Nephron progenitor cell (in vitro differentiated cells): ENCODE measurements at regions not wholly inside any gene's neighbourhood (a gene's known extent, or its start where the extent isn't known, plus 50 kb on each side); places are given as distances from the start of the nearest gene placed in this dataset.

Source experiments
- DNase-seq: peaks from one replicate; pipeline ENCODE4 v3.0.0; 2021
- H3K27ac Mint-ChIP-seq: 2 replicates; pipeline ENCODE4 v1.8.0; 2021; ENCODE audit warnings: mild to moderate bottlenecking, moderate library complexity, mixed read lengths
- H3K27me3 Mint-ChIP-seq: 2 replicates; pipeline ENCODE4 v1.8.0; 2021; ENCODE audit warnings: mild to moderate bottlenecking, low read depth, mixed read lengths; ENCODE audit not compliant: poor library complexity
- H3K36me3 Mint-ChIP-seq: 2 replicates; pipeline ENCODE4 v1.8.0; 2021; ENCODE audit warnings: low read depth, mixed read lengths
- H3K4me1 Mint-ChIP-seq: 2 replicates; pipeline ENCODE4 v1.8.0; 2021; ENCODE audit warnings: mixed read lengths
- H3K4me3 Mint-ChIP-seq: 2 replicates; pipeline ENCODE4 v1.8.0; 2021; ENCODE audit warnings: mild to moderate bottlenecking, moderate library complexity, mixed read lengths
- H3K9me3 Mint-ChIP-seq: 2 replicates; pipeline ENCODE4 v1.8.0; 2021; ENCODE audit warnings: mild to moderate bottlenecking, moderate library complexity, mixed read lengths
- CTCF ChIP-seq: fragments of 200-600 bp; sonication (generic); IDR thresholded peaks from 2 replicates; pipeline ENCODE4 v1.5.0; 2021; ENCODE audit warnings: antibody characterized with exemption

GRCh38 chr13:58998716-58999115 lies 1165.0 kb downstream of the DIAPH3 start:
- no peak for DNase-seq
- Mint-ChIP-seq H3K27me3 (no peaks in the 10 kb centered on the region), H3K9me3 (peaks cover 15% of the 10 kb centered on the region), H3K4me1 (no peaks in the 10 kb centered on the region), H3K36me3 (peaks cover 11% of the 10 kb centered on the region), H3K4me3 (no peak overlapping the region), H3K27ac (no peak overlapping the region)
- no peak for TF ChIP-seq CTCF

GRCh38 chr13:58999851-59000250 lies 1163.9 kb downstream of the DIAPH3 start:
- H3K27me3 Mint-ChIP-seq = no peaks in the 10 kb centered on the region
- H3K4me1 Mint-ChIP-seq = no peaks in the 10 kb centered on the region
- TF ChIP-seq CTCF = no peak
- DNase-seq = no peak
- peaks cover 23% of the 10 kb centered on the region for H3K9me3 Mint-ChIP-seq
- peaks cover 11% of the 10 kb centered on the region for H3K36me3 Mint-ChIP-seq
- no peak overlapping the region for H3K4me3 Mint-ChIP-seq
- no peak overlapping the region for H3K27ac Mint-ChIP-seq

- H3K27ac Mint-ChIP-seq = no peak overlapping the region
- no peak for DNase-seq
- H3K9me3 Mint-ChIP-seq = peaks cover 23% of the 10 kb centered on the region
- no peaks in the 10 kb centered on the region for H3K4me1 Mint-ChIP-seq
- no peak overlapping the region for H3K4me3 Mint-ChIP-seq
- no peak for TF ChIP-seq CTCF
- no peaks in the 10 kb centered on the region for H3K27me3 Mint-ChIP-seq
- peaks cover 11% of the 10 kb centered on the region for H3K36me3 Mint-ChIP-seq
Observed at GRCh38 chr13:59000770-59001169, 1163.0 kb downstream of the DIAPH3 start.

- Mint-ChIP-seq H3K27me3 (peaks cover 2% of the 10 kb centered on the region), H3K9me3 (no peaks in the 10 kb centered on the region), H3K27ac (no peak overlapping the region), H3K4me3 (no peak overlapping the region), H3K36me3 (no peaks in the 10 kb centered on the region), H3K4me1 (peaks cover 8% of the 10 kb centered on the region)
- no peak for TF ChIP-seq CTCF
- DNase-seq = no peak
Observed at GRCh38 chr13:59012731-59013130, 1151.0 kb downstream of the DIAPH3 start.

GRCh38 chr13:59016250-59016649 lies 1147.5 kb downstream of the DIAPH3 start:
- H3K27me3 Mint-ChIP-seq = peaks cover 2% of the 10 kb centered on the region
- H3K4me1 Mint-ChIP-seq = peaks cover 8% of the 10 kb centered on the region
- H3K9me3 Mint-ChIP-seq = no peaks in the 10 kb centered on the region
- no peak overlapping the region for H3K27ac Mint-ChIP-seq
- no peak for DNase-seq
- no peak for TF ChIP-seq CTCF
- H3K36me3 Mint-ChIP-seq = no peaks in the 10 kb centered on the region
- H3K4me3 Mint-ChIP-seq = no peak overlapping the region

- Mint-ChIP-seq H3K36me3 (no peaks in the 10 kb centered on the region), H3K9me3 (peaks cover 3% of the 10 kb centered on the region), H3K27me3 (no peaks in the 10 kb centered on the region), H3K4me1 (no peaks in the 10 kb centered on the region), H3K4me3 (no peak overlapping the region), H3K27ac (no peak overlapping the region)
- TF ChIP-seq CTCF = no peak
- DNase-seq = no peak
Observed at GRCh38 chr13:59024434-59024833, 1139.3 kb downstream of the DIAPH3 start.
